ENCODE measurements at regions not wholly inside any gene's neighbourhood (a gene's known extent, or its start where the extent isn't known, plus 50 kb on each side); places are given as distances from the start of the nearest gene placed in this dataset.

- TF ChIP-seq, protein P1, sequence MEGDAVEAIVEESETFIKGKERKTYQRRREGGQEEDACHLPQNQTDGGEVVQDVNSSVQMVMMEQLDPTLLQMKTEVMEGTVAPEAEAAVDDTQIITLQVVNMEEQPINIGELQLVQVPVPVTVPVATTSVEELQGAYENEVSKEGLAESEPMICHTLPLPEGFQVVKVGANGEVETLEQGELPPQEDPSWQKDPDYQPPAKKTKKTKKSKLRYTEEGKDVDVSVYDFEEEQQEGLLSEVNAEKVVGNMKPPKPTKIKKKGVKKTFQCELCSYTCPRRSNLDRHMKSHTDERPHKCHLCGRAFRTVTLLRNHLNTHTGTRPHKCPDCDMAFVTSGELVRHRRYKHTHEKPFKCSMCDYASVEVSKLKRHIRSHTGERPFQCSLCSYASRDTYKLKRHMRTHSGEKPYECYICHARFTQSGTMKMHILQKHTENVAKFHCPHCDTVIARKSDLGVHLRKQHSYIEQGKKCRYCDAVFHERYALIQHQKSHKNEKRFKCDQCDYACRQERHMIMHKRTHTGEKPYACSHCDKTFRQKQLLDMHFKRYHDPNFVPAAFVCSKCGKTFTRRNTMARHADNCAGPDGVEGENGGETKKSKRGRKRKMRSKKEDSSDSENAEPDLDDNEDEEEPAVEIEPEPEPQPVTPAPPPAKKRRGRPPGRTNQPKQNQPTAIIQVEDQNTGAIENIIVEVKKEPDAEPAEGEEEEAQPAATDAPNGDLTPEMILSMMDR (conservative IDR thresholded peaks at IDR 0.05 in 1 of 2, IDR thresholded peaks at IDR 0.05 in 1 of 2; ENCODE audit: extremely low read depth in 1 of 2, insufficient read depth in 1 of 2, low read depth in 1 of 2, low read length in 2 of 2), result no peak
- no peak for TF ChIP-seq EZH2 (IDR thresholded peaks at IDR 0.05; ENCODE audit: borderline replicate concordance, low read length)
These were observed 219.5 kb downstream of the URB2 start for GRCh38 chr1:229845410-229846138.
